ENCODE measurements at regions not wholly inside any gene's neighbourhood (a gene's known extent, or its start where the extent isn't known, plus 50 kb on each side); places are given as distances from the start of the nearest gene placed in this dataset.
"Not testable (repeated sequence)": the region's sequence is repeated elsewhere in the genome, so short reads cannot be mapped to it uniquely, and the experiment has no call there.

GRCh38 chr21:24514081-24514733 lies 1093.1 kb downstream of the MRPL39 start:
- peak; percentile 14 for DNase-seq (ENCODE audit: low spot score)

DNA sequence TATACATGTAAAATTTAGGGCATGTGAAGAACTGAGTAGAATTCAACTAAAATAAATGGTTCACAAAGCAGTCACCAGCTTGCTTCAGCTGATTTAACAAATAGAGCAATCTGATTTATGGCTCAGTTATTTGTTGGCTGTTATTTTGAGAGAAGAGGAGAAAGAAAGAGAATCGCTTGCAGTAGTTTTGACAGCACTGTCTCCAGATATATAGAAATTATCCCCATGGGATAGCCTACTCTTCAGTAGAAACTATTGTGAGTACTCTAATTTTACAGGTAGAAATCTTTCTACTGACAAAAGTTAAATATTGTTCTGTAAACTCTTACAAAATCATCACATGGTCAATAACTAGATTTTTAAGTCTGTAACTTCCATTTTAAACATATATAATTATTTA lies 1098.2 kb downstream of the MRPL39 start:
- DNase-seq (ENCODE audit: low spot score): no peak

- DNase-seq (ENCODE audit: low spot score): no peak
These were observed 1120.3 kb downstream of the MRPL39 start for GRCh38 chr21:24486973-24487372.

- DNase-seq (ENCODE audit: low spot score): not testable (repeated sequence)
These were observed 1123.9 kb downstream of the MRPL39 start for GRCh38 chr21:24483361-24483760.

GRCh38 chr21:24470852-24471251 lies 1136.4 kb downstream of the MRPL39 start:
- DNase-seq (ENCODE audit: low spot score): peak; percentile 1

DNA sequence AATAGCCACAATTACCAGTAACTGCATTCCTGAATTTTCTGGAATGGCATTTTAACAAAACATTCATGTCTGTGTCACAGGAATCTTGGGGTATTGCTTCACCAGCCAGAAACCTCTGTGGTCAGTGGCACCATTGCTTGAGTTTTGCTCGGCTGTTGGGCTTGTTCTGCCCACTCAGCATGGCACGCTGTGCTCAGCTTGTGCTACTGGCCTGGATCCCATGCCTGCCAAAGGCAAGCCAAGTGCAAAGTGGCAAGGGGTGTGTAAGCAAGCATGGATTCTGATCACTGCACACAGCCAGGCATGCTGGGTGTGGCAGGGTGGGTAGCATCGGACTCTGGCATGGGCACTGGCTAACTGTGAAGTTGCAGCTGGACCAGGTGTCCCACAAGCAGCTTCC lies 1150.9 kb downstream of the MRPL39 start:
- DNase-seq (ENCODE audit: low spot score): no peak

DNA sequence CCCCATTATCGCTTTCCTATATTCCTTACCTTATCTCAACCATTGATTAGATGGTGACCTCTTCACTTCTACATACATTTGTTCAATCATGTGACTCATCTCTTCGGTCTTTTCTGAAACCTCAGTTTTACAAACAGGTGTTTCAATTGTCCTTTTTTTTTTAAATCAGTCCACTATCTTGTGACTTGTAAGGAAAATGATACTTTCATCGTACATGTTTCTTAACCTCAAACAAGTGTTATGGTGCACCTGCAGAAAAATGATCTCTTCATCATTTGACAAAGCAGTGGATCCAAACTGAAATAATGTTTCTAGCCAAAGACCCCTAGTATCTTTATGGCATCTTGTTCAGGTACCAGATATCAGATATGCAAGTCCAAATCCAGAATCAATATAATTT lies 1157.2 kb downstream of the MRPL39 start:
- DNase-seq (ENCODE audit: low spot score): no peak

- DNase-seq (ENCODE audit: low spot score): no peak
These were observed 1161.8 kb downstream of the MRPL39 start for GRCh38 chr21:24445517-24445916.

GRCh38 chr21:24444736-24445135 lies 1162.5 kb downstream of the MRPL39 start:
- no peak for DNase-seq (ENCODE audit: low spot score)

DNA sequence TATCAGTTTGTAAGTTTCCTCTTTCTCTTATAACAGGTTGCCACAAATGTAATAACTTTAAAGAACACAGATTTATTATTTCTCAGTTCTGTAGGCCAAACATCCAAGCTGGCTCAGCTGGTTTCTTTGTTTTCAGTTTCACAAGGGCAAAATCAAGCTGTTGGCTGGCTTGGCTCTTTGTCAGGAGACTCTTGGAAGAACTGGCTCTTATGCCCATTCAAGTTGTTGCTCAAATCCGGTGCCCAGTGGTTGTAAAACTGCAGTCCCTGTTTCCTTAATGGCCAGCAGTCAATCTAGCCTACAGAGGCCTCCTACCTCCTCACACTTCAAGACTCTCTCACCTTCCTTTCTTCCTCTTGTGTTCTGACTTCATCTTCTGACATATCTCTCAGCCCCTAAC lies 1171.0 kb downstream of the MRPL39 start:
- DNase-seq (ENCODE audit: low spot score): peak; percentile 29

DNA sequence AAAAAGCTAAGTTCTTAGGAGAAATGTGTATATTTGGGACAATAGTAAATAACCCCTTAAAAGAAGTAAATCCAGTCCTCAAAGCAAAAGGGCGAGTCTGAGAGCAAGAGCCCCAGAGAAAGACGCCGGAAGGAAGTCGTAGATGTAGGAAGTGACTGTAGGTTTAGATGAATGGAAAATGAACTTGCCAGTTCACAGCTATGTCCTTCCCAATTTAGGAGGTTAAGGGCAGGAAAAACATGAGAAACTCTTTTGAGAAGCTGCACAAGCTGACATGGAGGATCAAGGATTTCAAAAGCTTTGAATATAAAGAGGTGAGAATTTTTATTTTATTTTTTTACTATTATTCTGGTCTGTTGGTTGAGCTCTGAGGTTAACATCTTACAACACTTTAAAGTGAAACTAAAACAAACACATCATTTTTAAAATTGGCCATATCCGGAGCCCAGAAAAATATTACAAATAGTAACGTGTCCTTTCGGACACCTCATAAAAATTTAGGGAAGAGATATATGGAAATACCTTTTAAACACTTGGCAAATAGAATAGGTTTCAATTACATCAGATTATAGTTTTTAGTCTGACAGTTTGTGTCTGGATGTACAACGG lies 1178.6 kb downstream of the MRPL39 start:
- peak; percentile 13 for DNase-seq (ENCODE audit: low spot score)

GRCh38 chr21:24424776-24425175 lies 1182.5 kb downstream of the MRPL39 start:
- no peak for DNase-seq (ENCODE audit: low spot score)

DNA sequence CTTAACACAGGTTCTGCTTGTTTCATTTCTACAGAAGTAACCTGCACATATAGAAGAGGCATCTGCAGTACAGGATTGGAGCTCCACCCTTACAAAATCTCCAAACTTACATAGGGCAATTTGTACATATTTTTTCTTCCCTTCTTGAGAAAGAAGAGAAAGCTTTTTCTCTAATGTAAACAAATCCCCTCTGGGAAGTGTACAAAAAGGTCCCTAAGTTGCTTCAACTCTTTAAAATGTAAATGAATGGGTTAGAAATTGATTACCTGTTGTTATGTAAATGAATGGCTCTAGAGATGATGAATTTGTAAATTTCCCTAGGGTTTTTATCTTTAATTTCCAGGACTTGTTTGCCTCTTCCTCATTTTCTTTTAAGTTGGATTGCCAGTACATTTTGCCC lies 1183.7 kb downstream of the MRPL39 start:
- no peak for DNase-seq (ENCODE audit: low spot score)

- peak; percentile 16 for DNase-seq (ENCODE audit: low spot score)
These were observed 1186.6 kb downstream of the MRPL39 start for GRCh38 chr21:24420689-24421088.

GRCh38 chr21:24419641-24420040 lies 1187.6 kb downstream of the MRPL39 start:
- not testable (repeated sequence) for DNase-seq (ENCODE audit: low spot score)

- DNase-seq (ENCODE audit: low spot score): no peak
These were observed 1188.6 kb downstream of the MRPL39 start for GRCh38 chr21:24418671-24419070.

DNA sequence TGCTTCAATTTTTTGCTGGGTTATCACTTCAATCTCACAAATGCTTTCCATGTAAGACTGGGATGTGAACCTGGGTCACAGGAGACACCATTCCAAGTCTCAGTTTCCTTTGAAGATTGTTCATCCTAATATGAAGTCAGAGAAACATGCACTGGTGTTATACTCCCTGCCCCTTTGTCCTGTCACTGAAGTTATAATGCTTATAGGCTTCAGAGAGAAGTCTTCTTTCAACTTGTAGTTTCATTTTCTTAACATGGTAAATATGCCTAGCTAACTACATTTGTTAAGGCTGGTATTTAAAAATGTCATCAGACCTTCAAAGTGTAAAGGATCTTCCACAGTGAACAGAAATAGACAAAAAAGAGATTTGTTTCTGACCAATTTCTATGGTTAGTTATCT lies 1195.9 kb downstream of the MRPL39 start:
- DNase-seq (ENCODE audit: low spot score): no peak

DNA sequence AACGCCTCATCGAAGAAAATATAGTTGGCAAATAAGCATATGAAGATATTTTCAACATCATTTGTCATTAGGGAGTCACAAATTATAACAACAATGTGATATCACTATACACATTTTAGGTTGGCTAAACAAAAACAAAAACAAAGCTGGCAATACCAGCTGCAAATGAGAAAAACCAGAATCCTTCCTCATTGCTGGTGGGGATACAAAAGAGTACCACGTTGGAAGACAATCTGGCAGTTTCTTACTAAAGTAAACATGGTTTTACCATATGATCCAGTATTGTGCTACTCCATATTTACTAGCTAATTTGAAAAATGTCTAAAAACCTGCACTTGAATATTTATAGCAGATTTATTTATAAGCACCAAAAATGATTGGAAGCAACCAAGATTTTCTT lies 1204.1 kb downstream of the MRPL39 start:
- DNase-seq (ENCODE audit: low spot score): no peak

DNA sequence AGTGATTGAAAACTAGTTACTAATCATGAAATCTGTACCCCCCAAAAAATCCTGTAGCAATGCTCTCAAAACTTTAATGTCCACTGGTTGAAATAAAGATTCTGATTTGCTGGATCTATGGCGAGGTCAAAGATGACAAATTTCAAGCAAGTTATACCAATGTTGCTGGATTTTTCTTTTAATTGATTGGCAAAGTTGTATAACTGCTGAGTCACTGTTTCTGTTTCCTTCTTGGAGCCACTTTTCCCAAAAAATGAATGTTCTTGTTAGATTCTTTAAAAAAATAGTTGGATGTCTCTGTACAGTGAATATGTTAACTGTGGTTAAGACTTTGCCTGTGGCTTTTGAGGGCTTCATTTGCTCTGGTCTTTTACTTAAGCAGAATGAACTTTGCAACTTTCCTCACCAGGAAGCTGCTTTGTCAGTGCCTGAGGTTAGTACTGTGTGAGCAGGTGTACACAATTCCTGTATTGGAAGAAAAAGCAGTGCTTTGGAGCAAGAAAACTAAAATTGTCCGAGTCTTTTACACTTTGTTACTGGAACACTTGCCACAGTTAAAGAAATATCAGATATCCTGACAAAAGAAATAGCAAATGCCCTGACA lies 1211.9 kb downstream of the MRPL39 start:
- no peak for DNase-seq (ENCODE audit: low spot score)

GRCh38 chr21:24375201-24375600 lies 1232.1 kb downstream of the MRPL39 start:
- DNase-seq (ENCODE audit: low spot score): no peak

GRCh38 chr21:24372506-24372905 lies 1234.8 kb downstream of the MRPL39 start:
- no peak for DNase-seq (ENCODE audit: low spot score)

GRCh38 chr21:24369746-24370145 lies 1237.5 kb downstream of the MRPL39 start:
- no peak for DNase-seq (ENCODE audit: low spot score)

- no peak for DNase-seq (ENCODE audit: low spot score)
These were observed 1238.0 kb downstream of the MRPL39 start for GRCh38 chr21:24369278-24369677.

GRCh38 chr21:24367936-24368335 lies 1239.3 kb downstream of the MRPL39 start:
- DNase-seq (ENCODE audit: low spot score): no peak

All from Ammon's horn (tissue), 1 donor.